DOHH2 (cell line): ENCODE measurements at regions not wholly inside any gene's neighbourhood (a gene's known extent, or its start where the extent isn't known, plus 50 kb on each side); places are given as distances from the start of the nearest gene placed in this dataset.

ENCODE experiments used
- CTCF ChIP-seq: fragments of 200-600 bp; sonication (generic); IDR thresholded peaks from one replicate; pipeline ENCODE4 v1.5.1; 2014; ENCODE audit warnings: antibody characterized with exemption, mild to moderate bottlenecking, low read depth, low read length; ENCODE audit not compliant: poor library complexity, severe bottlenecking
- EZH2phosphoT487 ChIP-seq: fragments of 200-600 bp; sonication (generic); IDR thresholded peaks from 2 replicates; pipeline ENCODE4 v1.6.1; 2017; ENCODE audit warnings: borderline replicate concordance, mild to moderate bottlenecking, antibody characterized with exemption, low read length, moderate library complexity, mixed read lengths

- no peak for TF ChIP-seq CTCF
- no peak for TF ChIP-seq EZH2phosphoT487
Measured at GRCh38 chr11:70024773-70025045, 53.4 kb upstream of the ANO1 start.
